Activated naive CD4-positive, alpha-beta T cell treated with anti-CD3 and anti-CD28 coated beads, Interleukin-2, amount 50 U/mL, for 16 hours (primary cell): ENCODE measurements at regions not wholly inside any gene's neighbourhood (a gene's known extent, or its start where the extent isn't known, plus 50 kb on each side); places are given as distances from the start of the nearest gene placed in this dataset.

Source experiments
- DNase-seq: peaks from one replicate; pipeline ENCODE4 v3.0.0-alpha.2; 2020

- DNase-seq, result no peak
Observed at GRCh38 chr5:88984040-88984439, 101.1 kb upstream of the MEF2C start.

- no peak for DNase-seq
Observed at GRCh38 chr5:88979726-88980125, 96.7 kb upstream of the MEF2C start.

GRCh38 chr5:88979244-88979643 lies 96.3 kb upstream of the MEF2C start:
- no peak for DNase-seq

GRCh38 chr5:88976914-88977313 lies 93.9 kb upstream of the MEF2C start:
- DNase-seq, result no peak

- no peak for DNase-seq
Observed at GRCh38 chr5:88967633-88968585, 84.9 kb upstream of the MEF2C start.

GRCh38 chr5:88964831-88965230 lies 81.8 kb upstream of the MEF2C start:
- no peak for DNase-seq

- no peak for DNase-seq
Observed at GRCh38 chr5:88957013-88957412, 74.0 kb upstream of the MEF2C start.

GRCh38 chr5:88956416-88956815 lies 73.4 kb upstream of the MEF2C start:
- DNase-seq, result no peak

GRCh38 chr5:88955403-88955802 lies 72.4 kb upstream of the MEF2C start:
- DNase-seq, result no peak

GRCh38 chr5:88954511-88954910 lies 71.5 kb upstream of the MEF2C start:
- DNase-seq, result no peak

- no peak for DNase-seq
Observed at GRCh38 chr5:88952996-88953643, 70.1 kb upstream of the MEF2C start.

GRCh38 chr5:88952344-88952743 lies 69.4 kb upstream of the MEF2C start:
- no peak for DNase-seq

- no peak for DNase-seq
Observed at GRCh38 chr5:88951457-88951856, 68.5 kb upstream of the MEF2C start.

GRCh38 chr5:88948746-88949600 lies 66.0 kb upstream of the MEF2C start:
- no peak for DNase-seq

- DNase-seq, result no peak
Observed at GRCh38 chr5:88944751-88945531, 62.0 kb upstream of the MEF2C start.

GRCh38 chr5:88941581-88941980 lies 58.6 kb upstream of the MEF2C start:
- no peak for DNase-seq

- DNase-seq, result no peak
Observed at GRCh38 chr5:88940713-88941112, 57.7 kb upstream of the MEF2C start.

- no peak for DNase-seq
Observed at GRCh38 chr5:88939300-88939699, 56.3 kb upstream of the MEF2C start.

- DNase-seq, result no peak
Observed at GRCh38 chr5:88938488-88938887, 55.5 kb upstream of the MEF2C start.

GRCh38 chr5:88937406-88937805 lies 54.4 kb upstream of the MEF2C start:
- DNase-seq, result no peak

- no peak for DNase-seq
Observed at GRCh38 chr5:88934439-88934838, 51.5 kb upstream of the MEF2C start.
